GM18907 (cell line): ENCODE measurements at regions not wholly inside any gene's neighbourhood (a gene's known extent, or its start where the extent isn't known, plus 50 kb on each side); places are given as distances from the start of the nearest gene placed in this dataset.
"Not testable (repeated sequence)": the region's sequence is repeated elsewhere in the genome, so short reads cannot be mapped to it uniquely, and the experiment has no call there.

Experiments used
- ATAC-seq: cut with Tn5 transposase; IDR thresholded peaks from one replicate; pipeline ENCODE4 v1.9.1; 2021; ENCODE audit warnings: mild to moderate bottlenecking, moderate library complexity; ENCODE audit not compliant: unreplicated experiment

GRCh38 chr6:25112322-25112773 lies 166.8 kb upstream of the CARMIL1 start:
- ATAC-seq, result no peak

GRCh38 chr6:25113436-25113835 lies 165.7 kb upstream of the CARMIL1 start:
- no peak for ATAC-seq

- ATAC-seq, result no peak
Observed at GRCh38 chr6:25118038-25118437, 161.1 kb upstream of the CARMIL1 start.

- ATAC-seq, result no peak
Observed at GRCh38 chr6:25121186-25121585, 158.0 kb upstream of the CARMIL1 start.

- ATAC-seq, result no peak
Observed at GRCh38 chr6:25122001-25122400, 157.2 kb upstream of the CARMIL1 start.

- no peak for ATAC-seq
Observed at GRCh38 chr6:25122622-25123237, 156.4 kb upstream of the CARMIL1 start.

- no peak for ATAC-seq
Observed at GRCh38 chr6:25124216-25124715, 154.9 kb upstream of the CARMIL1 start.

- no peak for ATAC-seq
Observed at GRCh38 chr6:25125736-25126135, 153.4 kb upstream of the CARMIL1 start.

- no peak for ATAC-seq
Observed at GRCh38 chr6:25127076-25127837, 151.9 kb upstream of the CARMIL1 start.

GRCh38 chr6:25130518-25130917 lies 148.7 kb upstream of the CARMIL1 start:
- no peak for ATAC-seq

- no peak for ATAC-seq
Observed at GRCh38 chr6:25132934-25133333, 146.2 kb upstream of the CARMIL1 start.

GRCh38 chr6:25133568-25133967 lies 145.6 kb upstream of the CARMIL1 start:
- ATAC-seq, result no peak

- ATAC-seq, result no peak
Observed at GRCh38 chr6:25136854-25137253, 142.3 kb upstream of the CARMIL1 start.

GRCh38 chr6:25137480-25137879 lies 141.7 kb upstream of the CARMIL1 start:
- ATAC-seq, result no peak

GRCh38 chr6:25137916-25138232 lies 141.3 kb upstream of the CARMIL1 start:
- no peak for ATAC-seq

GRCh38 chr6:25138233-25138933 lies 140.8 kb upstream of the CARMIL1 start:
- peak; percentile 95 for ATAC-seq

- ATAC-seq, result peak; percentile 6
Observed at GRCh38 chr6:25138934-25139415, 140.2 kb upstream of the CARMIL1 start.

- not testable (repeated sequence) for ATAC-seq
Observed at GRCh38 chr6:25139608-25140007, 139.6 kb upstream of the CARMIL1 start.

- ATAC-seq, result no peak
Observed at GRCh38 chr6:25142506-25142905, 136.7 kb upstream of the CARMIL1 start.

- no peak for ATAC-seq
Observed at GRCh38 chr6:25144919-25145318, 134.3 kb upstream of the CARMIL1 start.

GRCh38 chr6:25147223-25147622 lies 132.0 kb upstream of the CARMIL1 start:
- ATAC-seq, result peak; percentile 93

GRCh38 chr6:25150031-25150430 lies 129.1 kb upstream of the CARMIL1 start:
- ATAC-seq, result no peak
